ENCODE measurements at regions not wholly inside any gene's neighbourhood (a gene's known extent, or its start where the extent isn't known, plus 50 kb on each side); places are given as distances from the start of the nearest gene placed in this dataset.

GRCh38 chr7:108839076-108839475, 269.4 kb downstream of the DNAJB9 start:
- TF ChIP-seq CTCF (conservative IDR thresholded peaks at IDR 0.05; ENCODE audit: low read depth, low read length): no peak
- no peak for TF ChIP-seq MXI1 (IDR thresholded peaks at IDR 0.05; ENCODE audit: borderline replicate concordance, low read depth, low read length)
- TF ChIP-seq POLR2A (IDR thresholded peaks at IDR 0.05; ENCODE audit: low read depth, low read length): no peak
- TF ChIP-seq RFX5 (IDR thresholded peaks at IDR 0.05; ENCODE audit: low read depth, low read length): no peak
- TF ChIP-seq MAFK (IDR thresholded peaks at IDR 0.05; ENCODE audit: low read depth, low read length): no peak
- no peak for TF ChIP-seq FOS (IDR thresholded peaks at IDR 0.05; ENCODE audit: low read depth, low read length)
- no peak for TF ChIP-seq MAZ (IDR thresholded peaks at IDR 0.05; ENCODE audit: borderline replicate concordance, low read depth, low read length)
- TF ChIP-seq RAD21 (IDR thresholded peaks at IDR 0.05; ENCODE audit: low read length): no peak
- TF ChIP-seq CEBPB (IDR thresholded peaks at IDR 0.05; ENCODE audit: low read depth, low read length): no peak
- no peak for TF ChIP-seq NFE2L2 (IDR thresholded peaks at IDR 0.05; ENCODE audit: low read depth, low read length)
- no peak for TF ChIP-seq SMC3 (IDR thresholded peaks at IDR 0.05; ENCODE audit: low read depth, low read length)
- no peak for TF ChIP-seq USF2 (IDR thresholded peaks at IDR 0.05; ENCODE audit: low read depth, low read length)
